GM13976 (cell line): ENCODE measurements at regions not wholly inside any gene's neighbourhood (a gene's known extent, or its start where the extent isn't known, plus 50 kb on each side); places are given as distances from the start of the nearest gene placed in this dataset.

Source experiments
- DNase-seq: peaks from one replicate; pipeline ENCODE4 v3.0.0; 2012; ENCODE audit warnings: low spot score
- in situ Hi-C: fragments of 300-500 bp; cut with MboI; formaldehyde crosslinking; loops from one replicate; pipeline ENCODE4 v1.12.0; 2022; ENCODE audit warnings: low sequenced_read_pairs, mixed read lengths, inconsistent platforms; ENCODE audit not compliant: unreplicated experiment
- TF ChIP-seq, protein P1 (sequence below): IDR thresholded peaks from 2 replicates; pipeline ENCODE4 v1.5.1; 2012; ENCODE audit warnings: borderline replicate concordance, mild to moderate bottlenecking; ENCODE audit not compliant: insufficient read depth; ENCODE audit errors: extremely low read depth, missing control alignments, control extremely low read depth

DNA sequence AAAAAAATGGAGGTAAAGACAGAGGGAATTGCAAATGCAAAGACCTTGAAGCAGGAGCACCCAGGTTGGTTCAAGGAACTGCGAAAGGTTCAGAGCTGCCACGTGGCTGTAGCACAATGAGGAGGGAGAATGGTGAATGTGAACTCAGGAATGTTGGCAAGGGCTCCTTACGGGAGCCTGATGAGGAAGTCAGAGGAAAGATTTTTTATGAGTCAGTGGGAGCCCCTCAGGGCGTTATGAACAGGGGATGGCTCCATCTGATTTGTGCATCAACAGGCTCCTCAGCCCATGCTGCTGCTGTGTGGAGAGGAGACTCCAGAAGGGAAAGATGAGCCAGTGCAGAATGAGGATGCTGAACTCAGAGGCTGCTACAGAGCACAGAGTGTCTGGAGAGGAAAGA, 194.4 kb downstream of the ARRDC4 start:
- in situ Hi-C loops = no loop called here
- no peak for DNase-seq
- TF ChIP-seq, protein P1, sequence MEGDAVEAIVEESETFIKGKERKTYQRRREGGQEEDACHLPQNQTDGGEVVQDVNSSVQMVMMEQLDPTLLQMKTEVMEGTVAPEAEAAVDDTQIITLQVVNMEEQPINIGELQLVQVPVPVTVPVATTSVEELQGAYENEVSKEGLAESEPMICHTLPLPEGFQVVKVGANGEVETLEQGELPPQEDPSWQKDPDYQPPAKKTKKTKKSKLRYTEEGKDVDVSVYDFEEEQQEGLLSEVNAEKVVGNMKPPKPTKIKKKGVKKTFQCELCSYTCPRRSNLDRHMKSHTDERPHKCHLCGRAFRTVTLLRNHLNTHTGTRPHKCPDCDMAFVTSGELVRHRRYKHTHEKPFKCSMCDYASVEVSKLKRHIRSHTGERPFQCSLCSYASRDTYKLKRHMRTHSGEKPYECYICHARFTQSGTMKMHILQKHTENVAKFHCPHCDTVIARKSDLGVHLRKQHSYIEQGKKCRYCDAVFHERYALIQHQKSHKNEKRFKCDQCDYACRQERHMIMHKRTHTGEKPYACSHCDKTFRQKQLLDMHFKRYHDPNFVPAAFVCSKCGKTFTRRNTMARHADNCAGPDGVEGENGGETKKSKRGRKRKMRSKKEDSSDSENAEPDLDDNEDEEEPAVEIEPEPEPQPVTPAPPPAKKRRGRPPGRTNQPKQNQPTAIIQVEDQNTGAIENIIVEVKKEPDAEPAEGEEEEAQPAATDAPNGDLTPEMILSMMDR = no peak

DNA sequence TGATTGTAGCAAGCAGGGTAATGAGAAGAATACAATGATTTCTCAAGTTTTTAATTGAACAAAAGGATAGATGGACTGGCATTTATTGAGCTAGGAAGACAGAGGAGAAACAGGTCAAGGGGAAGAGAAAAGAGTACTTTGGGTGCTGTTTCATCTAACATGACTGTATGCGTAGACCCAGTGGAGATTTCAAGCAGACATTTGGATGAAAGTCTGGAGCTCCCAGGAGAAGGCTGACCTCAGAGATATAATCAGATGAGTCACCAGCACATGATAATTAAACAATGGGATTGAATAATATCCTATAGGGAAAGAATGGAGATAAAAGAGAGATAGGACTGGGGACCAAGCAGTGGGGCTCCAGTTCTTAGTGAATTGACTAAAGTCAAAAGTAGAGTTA, 194.9 kb downstream of the ARRDC4 start:
- DNase-seq = no peak
- TF ChIP-seq, protein P1 = no peak
- in situ Hi-C loops = no loop called here

DNA sequence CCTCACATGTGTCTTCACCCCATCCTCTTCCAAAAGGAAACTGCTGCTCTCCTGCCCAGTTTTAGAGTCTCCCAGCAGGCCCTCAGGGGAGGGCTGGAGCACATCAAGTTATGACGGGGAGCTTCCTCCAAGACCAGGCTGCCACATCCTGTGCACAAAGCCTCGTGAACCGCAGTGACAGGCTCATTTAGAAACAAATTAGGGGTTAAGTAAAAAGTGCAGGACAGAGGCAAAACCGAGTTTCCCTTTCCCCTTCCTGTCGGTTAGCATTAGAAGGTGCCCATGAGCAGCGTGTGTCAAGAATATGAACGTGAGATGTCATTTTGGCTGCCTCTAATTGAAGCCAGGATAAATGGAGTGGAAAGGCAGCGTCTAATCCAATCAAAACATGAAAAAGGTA, 199.7 kb downstream of the ARRDC4 start:
- DNase-seq = no peak
- TF ChIP-seq, protein P1 = no peak
- in situ Hi-C loops = no loop called here

DNA sequence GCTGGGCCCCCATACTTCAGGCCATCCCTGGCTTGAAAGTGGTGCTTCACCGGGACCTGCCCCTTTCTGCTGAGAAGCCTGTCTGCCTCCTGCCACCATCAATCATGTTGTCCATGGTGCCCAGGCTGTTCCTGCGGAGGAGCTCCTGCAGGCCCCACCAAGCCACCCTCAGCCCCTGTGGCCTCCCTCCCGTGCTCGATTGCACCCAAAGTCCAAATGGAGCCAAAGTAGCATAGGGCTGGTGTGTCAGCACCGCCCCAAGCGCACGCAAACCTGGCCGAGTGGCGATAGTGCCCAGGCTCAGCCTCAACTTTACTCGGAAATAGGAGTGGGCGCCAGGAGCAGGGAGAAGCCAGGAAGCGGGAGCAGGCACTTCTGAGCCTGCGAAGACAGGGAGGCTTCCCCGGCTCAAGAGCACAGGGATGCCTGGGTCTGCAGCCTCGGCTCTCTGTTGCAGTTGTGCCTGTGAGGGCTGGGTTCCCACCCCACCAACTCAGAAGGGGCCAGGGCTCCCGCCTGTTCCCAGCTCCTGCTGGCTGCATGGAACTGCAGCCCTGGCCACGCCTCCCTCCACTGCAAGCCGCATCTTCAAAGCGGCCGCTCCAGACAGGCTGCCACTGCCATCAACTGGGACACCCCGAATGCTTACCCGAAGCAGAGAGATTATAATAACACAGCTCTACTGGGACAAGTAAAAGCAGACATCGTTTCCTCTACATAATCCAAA, 203.0 kb downstream of the ARRDC4 start:
- TF ChIP-seq, protein P1 = no peak
- in situ Hi-C loops = no loop called here
- no peak for DNase-seq

DNA sequence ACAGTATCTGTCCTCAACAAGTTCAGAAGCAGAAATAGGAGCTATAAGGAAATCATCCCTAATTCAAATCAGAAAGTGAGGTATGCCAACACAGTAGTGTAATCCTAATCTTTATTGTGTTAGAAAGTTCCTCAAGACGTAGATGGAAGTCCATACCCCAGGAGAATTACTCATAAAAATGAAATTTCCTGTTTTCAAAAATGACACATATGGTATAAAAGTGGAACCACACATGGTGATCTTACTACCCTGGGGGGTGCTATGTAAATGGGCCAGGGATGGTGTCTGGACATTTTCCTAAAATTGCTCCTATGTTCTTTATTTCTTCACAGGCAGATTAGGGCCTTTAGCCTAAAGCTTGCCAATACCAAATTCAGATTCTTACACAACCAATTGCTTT, 204.1 kb downstream of the ARRDC4 start:
- DNase-seq = no peak
- in situ Hi-C loops = no loop called here
- TF ChIP-seq, protein P1 = no peak

DNA sequence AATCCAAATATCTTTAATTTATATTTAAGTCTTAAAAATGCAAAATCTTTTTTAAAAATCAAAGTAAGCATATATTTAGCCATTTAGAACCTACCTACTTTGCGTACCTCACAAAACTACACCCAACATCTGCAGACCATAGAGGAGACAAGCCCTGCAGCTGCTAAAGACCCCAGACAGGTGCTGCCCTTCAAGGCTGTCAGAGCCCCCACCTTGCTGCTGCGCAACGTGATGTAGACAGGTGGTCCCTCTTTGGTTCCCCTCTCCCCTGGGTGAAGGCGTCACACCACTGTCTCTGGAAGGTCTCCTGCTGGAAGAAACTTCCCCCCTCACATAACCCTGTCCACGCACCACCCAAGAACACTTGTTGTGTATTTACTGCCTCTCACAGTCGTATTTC, 204.5 kb downstream of the ARRDC4 start:
- in situ Hi-C loops = no loop called here
- DNase-seq = no peak
- TF ChIP-seq, protein P1 = no peak
